ENCODE measurements at regions not wholly inside any gene's neighbourhood (a gene's known extent, or its start where the extent isn't known, plus 50 kb on each side); places are given as distances from the start of the nearest gene placed in this dataset.

GRCh38 chr1:187091666-187092065 is 262.9 kb downstream of the PLA2G4A start:
- DNase-seq (ENCODE audit: low spot score) = no peak

- peak; percentile 31 for DNase-seq (ENCODE audit: low spot score)
Measured at GRCh38 chr1:187092104-187092503, 263.4 kb downstream of the PLA2G4A start.

GRCh38 chr1:187096689-187097088 is 267.9 kb downstream of the PLA2G4A start:
- DNase-seq (ENCODE audit: low spot score) = no peak

- DNase-seq (ENCODE audit: low spot score) = no peak
Measured at GRCh38 chr1:187110351-187110750, 281.6 kb downstream of the PLA2G4A start.

- no peak for DNase-seq (ENCODE audit: low spot score)
Measured at GRCh38 chr1:187114792-187115191, 286.0 kb downstream of the PLA2G4A start.

- no peak for DNase-seq (ENCODE audit: low spot score)
Measured at GRCh38 chr1:187121661-187122060, 292.9 kb downstream of the PLA2G4A start.

- DNase-seq (ENCODE audit: low spot score) = no peak
Measured at GRCh38 chr1:187122566-187122965, 293.8 kb downstream of the PLA2G4A start.

GRCh38 chr1:187129132-187129531 is 300.4 kb downstream of the PLA2G4A start:
- DNase-seq (ENCODE audit: low spot score) = no peak

GRCh38 chr1:187143783-187144182 is 315.0 kb downstream of the PLA2G4A start:
- no peak for DNase-seq (ENCODE audit: low spot score)

- no peak for DNase-seq (ENCODE audit: low spot score)
Measured at GRCh38 chr1:187146388-187146787, 317.6 kb downstream of the PLA2G4A start.

GRCh38 chr1:187151555-187151954 is 322.8 kb downstream of the PLA2G4A start:
- DNase-seq (ENCODE audit: low spot score) = no peak

- no peak for DNase-seq (ENCODE audit: low spot score)
Measured at GRCh38 chr1:187153047-187153446, 324.3 kb downstream of the PLA2G4A start.

GRCh38 chr1:187157115-187157514 is 328.4 kb downstream of the PLA2G4A start:
- no peak for DNase-seq (ENCODE audit: low spot score)

GRCh38 chr1:187157552-187157951 is 328.8 kb downstream of the PLA2G4A start:
- no peak for DNase-seq (ENCODE audit: low spot score)

- no peak for DNase-seq (ENCODE audit: low spot score)
Measured at GRCh38 chr1:187167555-187167954, 338.8 kb downstream of the PLA2G4A start.

GRCh38 chr1:187168297-187168696 is 339.5 kb downstream of the PLA2G4A start:
- no peak for DNase-seq (ENCODE audit: low spot score)

- no peak for DNase-seq (ENCODE audit: low spot score)
Measured at GRCh38 chr1:187185389-187185788, 356.6 kb downstream of the PLA2G4A start.

GRCh38 chr1:187197685-187198084 is 368.9 kb downstream of the PLA2G4A start:
- DNase-seq (ENCODE audit: low spot score) = no peak

- no peak for DNase-seq (ENCODE audit: low spot score)
Measured at GRCh38 chr1:187203257-187203656, 374.5 kb downstream of the PLA2G4A start.

- DNase-seq (ENCODE audit: low spot score) = no peak
Measured at GRCh38 chr1:187212377-187212776, 383.6 kb downstream of the PLA2G4A start.

GRCh38 chr1:187226396-187226795 is 397.6 kb downstream of the PLA2G4A start:
- no peak for DNase-seq (ENCODE audit: low spot score)

- DNase-seq (ENCODE audit: low spot score) = no peak
Measured at GRCh38 chr1:187228790-187229189, 400.0 kb downstream of the PLA2G4A start.

GRCh38 chr1:187229496-187229895 is 400.7 kb downstream of the PLA2G4A start:
- no peak for DNase-seq (ENCODE audit: low spot score)

GRCh38 chr1:187234706-187235105 is 406.0 kb downstream of the PLA2G4A start:
- no peak for DNase-seq (ENCODE audit: low spot score)

GRCh38 chr1:187236199-187236598 is 407.4 kb downstream of the PLA2G4A start:
- DNase-seq (ENCODE audit: low spot score) = no peak
